ENCODE measurements at regions not wholly inside any gene's neighbourhood (a gene's known extent, or its start where the extent isn't known, plus 50 kb on each side); places are given as distances from the start of the nearest gene placed in this dataset.

GRCh38 chr18:47417807-47418206 is 166.3 kb upstream of the SKOR2 start:
- Mint-ChIP-seq H3K9me3 (ENCODE audit: unreplicated experiment) (no peaks in the 10 kb centered on the region), H3K27me3 (ENCODE audit: unreplicated experiment) (peaks cover 2% of the 10 kb centered on the region), H3K4me1 (ENCODE audit: unreplicated experiment) (peaks cover 11% of the 10 kb centered on the region), H3K36me3 (ENCODE audit: low read depth, unreplicated experiment) (no peaks in the 10 kb centered on the region), H3K4me3 (ENCODE audit: unreplicated experiment) (no peak overlapping the region), H3K27ac (ENCODE audit: unreplicated experiment) (no peak overlapping the region)
- no peak for TF ChIP-seq CTCF (IDR thresholded peaks at IDR 0.05; ENCODE audit: unreplicated experiment)
- no peak for DNase-seq (ENCODE audit: low spot score)

GRCh38 chr18:47415881-47416280 is 164.4 kb upstream of the SKOR2 start:
- no peaks in the 10 kb centered on the region for H3K9me3 Mint-ChIP-seq (ENCODE audit: unreplicated experiment)
- no peak overlapping the region for H3K27ac Mint-ChIP-seq (ENCODE audit: unreplicated experiment)
- DNase-seq (ENCODE audit: low spot score) = no peak
- H3K36me3 Mint-ChIP-seq (ENCODE audit: low read depth, unreplicated experiment) = no peaks in the 10 kb centered on the region
- H3K4me1 Mint-ChIP-seq (ENCODE audit: unreplicated experiment) = peaks cover 11% of the 10 kb centered on the region
- H3K27me3 Mint-ChIP-seq (ENCODE audit: unreplicated experiment) = peaks cover 2% of the 10 kb centered on the region
- TF ChIP-seq CTCF (IDR thresholded peaks at IDR 0.05; ENCODE audit: unreplicated experiment) = no peak
- H3K4me3 Mint-ChIP-seq (ENCODE audit: unreplicated experiment) = no peak overlapping the region

GRCh38 chr18:47413327-47413726 is 161.9 kb upstream of the SKOR2 start:
- TF ChIP-seq CTCF (IDR thresholded peaks at IDR 0.05; ENCODE audit: unreplicated experiment) = no peak
- Mint-ChIP-seq H3K4me1 (ENCODE audit: unreplicated experiment) (peaks cover 3% of the 10 kb centered on the region), H3K27ac (ENCODE audit: unreplicated experiment) (no peak overlapping the region), H3K27me3 (ENCODE audit: unreplicated experiment) (peaks cover 7% of the 10 kb centered on the region), H3K36me3 (ENCODE audit: low read depth, unreplicated experiment) (no peaks in the 10 kb centered on the region), H3K9me3 (ENCODE audit: unreplicated experiment) (no peaks in the 10 kb centered on the region), H3K4me3 (ENCODE audit: unreplicated experiment) (no peak overlapping the region)
- no peak for DNase-seq (ENCODE audit: low spot score)

- no peak overlapping the region for H3K27ac Mint-ChIP-seq (ENCODE audit: unreplicated experiment)
- TF ChIP-seq CTCF (IDR thresholded peaks at IDR 0.05; ENCODE audit: unreplicated experiment) = no peak
- H3K4me3 Mint-ChIP-seq (ENCODE audit: unreplicated experiment) = no peak overlapping the region
- no peaks in the 10 kb centered on the region for H3K36me3 Mint-ChIP-seq (ENCODE audit: low read depth, unreplicated experiment)
- no peak for DNase-seq (ENCODE audit: low spot score)
- peaks cover 3% of the 10 kb centered on the region for H3K4me1 Mint-ChIP-seq (ENCODE audit: unreplicated experiment)
- no peaks in the 10 kb centered on the region for H3K9me3 Mint-ChIP-seq (ENCODE audit: unreplicated experiment)
- H3K27me3 Mint-ChIP-seq (ENCODE audit: unreplicated experiment) = peaks cover 7% of the 10 kb centered on the region
Observed at GRCh38 chr18:47412924-47413323, 161.5 kb upstream of the SKOR2 start.

GRCh38 chr18:47411159-47411558 is 159.7 kb upstream of the SKOR2 start:
- H3K27ac Mint-ChIP-seq (ENCODE audit: unreplicated experiment) = no peak overlapping the region
- no peak overlapping the region for H3K4me3 Mint-ChIP-seq (ENCODE audit: unreplicated experiment)
- H3K27me3 Mint-ChIP-seq (ENCODE audit: unreplicated experiment) = peaks cover 9% of the 10 kb centered on the region
- TF ChIP-seq CTCF (IDR thresholded peaks at IDR 0.05; ENCODE audit: unreplicated experiment) = no peak
- H3K9me3 Mint-ChIP-seq (ENCODE audit: unreplicated experiment) = no peaks in the 10 kb centered on the region
- H3K36me3 Mint-ChIP-seq (ENCODE audit: low read depth, unreplicated experiment) = no peaks in the 10 kb centered on the region
- peaks cover 3% of the 10 kb centered on the region for H3K4me1 Mint-ChIP-seq (ENCODE audit: unreplicated experiment)
- no peak for DNase-seq (ENCODE audit: low spot score)

Data from endothelial cell (in vitro differentiated cells).